ENCODE measurements at regions not wholly inside any gene's neighbourhood (a gene's known extent, or its start where the extent isn't known, plus 50 kb on each side); places are given as distances from the start of the nearest gene placed in this dataset.

- no peak for ATAC-seq
- 59% methylated on average over 1 of the region's 1 CpG; no CpG with 5 or more reads in 1 of the 2 donors for WGBS, 2 donors (ENCODE audit: low coverage in 1 of 2)
- Histone ChIP-seq H3K36me3 (no peaks in the 10 kb centered on the region), H3K4me3 (no peak overlapping the region), H3K4me1 (peaks cover 0 to 4% (median 0%) of the 10 kb centered on the region in 3 donors), H3K9me3 (no peaks in the 10 kb centered on the region), H3K27me3 (no peaks in the 10 kb centered on the region), H3K27ac (no peak overlapping the region)
- TF ChIP-seq EP300 (IDR thresholded peaks at IDR 0.05): no peak
- TF ChIP-seq POLR2AphosphoS5 (IDR thresholded peaks at IDR 0.05): no peak
- TF ChIP-seq, protein P1, sequence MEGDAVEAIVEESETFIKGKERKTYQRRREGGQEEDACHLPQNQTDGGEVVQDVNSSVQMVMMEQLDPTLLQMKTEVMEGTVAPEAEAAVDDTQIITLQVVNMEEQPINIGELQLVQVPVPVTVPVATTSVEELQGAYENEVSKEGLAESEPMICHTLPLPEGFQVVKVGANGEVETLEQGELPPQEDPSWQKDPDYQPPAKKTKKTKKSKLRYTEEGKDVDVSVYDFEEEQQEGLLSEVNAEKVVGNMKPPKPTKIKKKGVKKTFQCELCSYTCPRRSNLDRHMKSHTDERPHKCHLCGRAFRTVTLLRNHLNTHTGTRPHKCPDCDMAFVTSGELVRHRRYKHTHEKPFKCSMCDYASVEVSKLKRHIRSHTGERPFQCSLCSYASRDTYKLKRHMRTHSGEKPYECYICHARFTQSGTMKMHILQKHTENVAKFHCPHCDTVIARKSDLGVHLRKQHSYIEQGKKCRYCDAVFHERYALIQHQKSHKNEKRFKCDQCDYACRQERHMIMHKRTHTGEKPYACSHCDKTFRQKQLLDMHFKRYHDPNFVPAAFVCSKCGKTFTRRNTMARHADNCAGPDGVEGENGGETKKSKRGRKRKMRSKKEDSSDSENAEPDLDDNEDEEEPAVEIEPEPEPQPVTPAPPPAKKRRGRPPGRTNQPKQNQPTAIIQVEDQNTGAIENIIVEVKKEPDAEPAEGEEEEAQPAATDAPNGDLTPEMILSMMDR (IDR thresholded peaks at IDR 0.05): no peak
- no peak for TF ChIP-seq POLR2A (IDR thresholded peaks at IDR 0.05)
Observed at GRCh38 chr1:170377440-170377839, 154.5 kb upstream of the GORAB start.

DNA sequence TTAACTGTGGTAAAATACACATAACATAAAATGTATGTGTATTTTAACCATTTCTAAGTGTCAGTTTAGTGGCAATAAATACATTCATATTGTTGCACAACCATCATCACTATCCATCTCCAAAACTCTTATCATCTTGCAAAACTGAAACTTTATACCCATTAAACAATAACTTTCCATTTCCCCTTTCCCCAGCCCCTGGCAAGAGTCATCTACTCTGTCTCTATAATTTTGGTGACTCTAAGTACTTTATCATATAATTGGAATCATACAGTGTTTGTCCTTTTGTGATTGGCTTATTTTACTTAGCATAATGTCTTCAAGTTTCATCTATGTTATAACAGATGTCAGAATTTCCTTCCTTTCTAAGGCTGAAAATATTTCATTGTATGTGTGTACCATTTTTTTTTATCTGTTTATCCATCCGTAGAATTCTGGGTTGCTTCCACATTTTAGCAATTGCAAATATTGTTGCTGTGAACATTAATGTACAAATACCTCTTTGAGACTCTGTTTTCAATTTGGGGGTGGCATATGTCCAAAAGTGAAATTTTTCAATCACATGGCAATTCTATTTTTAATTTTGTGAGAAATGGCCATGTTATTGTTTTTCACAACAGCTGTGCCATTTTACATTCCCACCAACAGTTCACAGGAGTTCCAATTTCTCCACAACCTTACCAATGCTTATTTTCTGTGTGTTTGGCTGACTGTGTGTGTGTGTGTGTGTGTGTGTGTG lies 153.9 kb upstream of the GORAB start:
- 27 to 36% methylated on average over 1 of the region's 1 CpG for WGBS, 2 donors (ENCODE audit: low coverage in 1 of 2)
- peaks cover 0 to 4% (median 0%) of the 10 kb centered on the region in 3 donors for H3K4me1 ChIP-seq
- H3K9me3 ChIP-seq: no peaks in the 10 kb centered on the region
- no peaks in the 10 kb centered on the region for H3K27me3 ChIP-seq
- peak; percentile 41 for ATAC-seq
- no peak for TF ChIP-seq EP300 (IDR thresholded peaks at IDR 0.05)
- TF ChIP-seq, protein P1 (IDR thresholded peaks at IDR 0.05): no peak
- TF ChIP-seq POLR2AphosphoS5 (IDR thresholded peaks at IDR 0.05): no peak
- no peak for TF ChIP-seq POLR2A (IDR thresholded peaks at IDR 0.05)
- H3K27ac ChIP-seq: no peak overlapping the region
- H3K36me3 ChIP-seq: no peaks in the 10 kb centered on the region
- no peak overlapping the region for H3K4me3 ChIP-seq

GRCh38 chr1:170385750-170386149 lies 146.2 kb upstream of the GORAB start:
- TF ChIP-seq, protein P1 (IDR thresholded peaks at IDR 0.05): no peak
- TF ChIP-seq POLR2A (IDR thresholded peaks at IDR 0.05) (no peak), EP300 (IDR thresholded peaks at IDR 0.05) (no peak), POLR2AphosphoS5 (IDR thresholded peaks at IDR 0.05) (no peak)
- no peak overlapping the region for H3K4me3 ChIP-seq
- 67 to 100% methylated on average over 1 of the region's 2 CpGs for WGBS, 2 donors (ENCODE audit: low coverage in 1 of 2)
- H3K9me3 ChIP-seq: no peaks in the 10 kb centered on the region
- no peak overlapping the region for H3K27ac ChIP-seq
- ATAC-seq: no peak
- no peaks in the 10 kb centered on the region for H3K4me1 ChIP-seq
- no peaks in the 10 kb centered on the region for H3K27me3 ChIP-seq
- no peaks in the 10 kb centered on the region for H3K36me3 ChIP-seq

- H3K27me3 ChIP-seq: no peaks in the 10 kb centered on the region
- 83% methylated on average over 1 of the region's 2 CpGs; no CpG with 5 or more reads in 1 of the 2 donors for WGBS, 2 donors (ENCODE audit: low coverage in 1 of 2)
- no peak for ATAC-seq
- no peak overlapping the region for H3K27ac ChIP-seq
- no peaks in the 10 kb centered on the region for H3K4me1 ChIP-seq
- H3K9me3 ChIP-seq: no peaks in the 10 kb centered on the region
- no peak for TF ChIP-seq POLR2A (IDR thresholded peaks at IDR 0.05)
- TF ChIP-seq, protein P1 (IDR thresholded peaks at IDR 0.05): no peak
- no peak for TF ChIP-seq POLR2AphosphoS5 (IDR thresholded peaks at IDR 0.05)
- no peak for TF ChIP-seq EP300 (IDR thresholded peaks at IDR 0.05)
- H3K4me3 ChIP-seq: no peak overlapping the region
- H3K36me3 ChIP-seq: no peaks in the 10 kb centered on the region
Observed at GRCh38 chr1:170388489-170388888, 143.5 kb upstream of the GORAB start.

GRCh38 chr1:170395149-170395548 lies 136.8 kb upstream of the GORAB start:
- Histone ChIP-seq H3K27ac (no peak overlapping the region), H3K27me3 (no peaks in the 10 kb centered on the region), H3K4me1 (no peaks in the 10 kb centered on the region), H3K36me3 (no peaks in the 10 kb centered on the region), H3K4me3 (no peak overlapping the region), H3K9me3 (no peaks in the 10 kb centered on the region)
- TF ChIP-seq POLR2AphosphoS5 (IDR thresholded peaks at IDR 0.05): no peak
- TF ChIP-seq, protein P1 (IDR thresholded peaks at IDR 0.05): no peak
- 92 to 100% methylated on average over 1 to 2 of the region's 2 CpGs for WGBS, 2 donors (ENCODE audit: low coverage in 1 of 2)
- no peak for ATAC-seq

Data from gastroesophageal sphincter (tissue), 4 donors.